ENCODE measurements at regions not wholly inside any gene's neighbourhood (a gene's known extent, or its start where the extent isn't known, plus 50 kb on each side); places are given as distances from the start of the nearest gene placed in this dataset.
A peak's percentile ranks its signal among the peaks of the same experiment; 100 is the strongest.

GRCh38 chr10:110355141-110355831 is 50.6 kb upstream of the SMNDC1 start:
- H3K27me3 ChIP-seq: no peaks in the 10 kb centered on the region
- TF ChIP-seq Cebpa-rat (IDR thresholded peaks at IDR 0.05): no peak
- peak overlapping the region; percentile 81; the same call in 1 of the 2 replicates for H3K4me2 ChIP-seq
- H3K27ac ChIP-seq: no peak overlapping the region
- peaks cover 42% of the 10 kb centered on the region for H3K4me1 ChIP-seq
- no peak overlapping the region for H3K9ac ChIP-seq
- H3K9me3 ChIP-seq: no peaks in the 10 kb centered on the region
- no peak overlapping the region for H3K4me3 ChIP-seq
- H3K36me3 ChIP-seq: no peaks in the 10 kb centered on the region
- H4K20me1 ChIP-seq: no peaks in the 10 kb centered on the region

GRCh38 chr10:110355922-110356627 is 51.4 kb upstream of the SMNDC1 start:
- no peak overlapping the region for H3K27ac ChIP-seq
- TF ChIP-seq Cebpa-rat (IDR thresholded peaks at IDR 0.05): no peak
- H3K4me3 ChIP-seq: no peak overlapping the region

GRCh38 chr10:110356628-110357245 is 52.0 kb upstream of the SMNDC1 start:
- Histone ChIP-seq H3K9me3 (no peaks in the 10 kb centered on the region), H3K4me1 (peaks cover 42% of the 10 kb centered on the region), H3K27ac (no peak overlapping the region), H3K4me3 (no peak overlapping the region), H3K27me3 (no peaks in the 10 kb centered on the region), H3K4me2 (peak overlapping the region; percentile 81), H3K36me3 (no peaks in the 10 kb centered on the region), H4K20me1 (no peaks in the 10 kb centered on the region), H3K9ac (no peak overlapping the region; the same call in 1 of the 2 replicates)
- TF ChIP-seq Cebpa-rat (IDR thresholded peaks at IDR 0.05): no peak

More at GRCh38 chr10:110355922-110356627, 51.4 kb upstream of the SMNDC1 start:
- H4K20me1 ChIP-seq: no peaks in the 10 kb centered on the region
- H3K4me1 ChIP-seq: peaks cover 42% of the 10 kb centered on the region
- H3K9ac ChIP-seq: no peak overlapping the region
- H3K4me2 ChIP-seq: peak overlapping the region; percentile 81
- no peaks in the 10 kb centered on the region for H3K36me3 ChIP-seq
- no peaks in the 10 kb centered on the region for H3K9me3 ChIP-seq
- H3K27me3 ChIP-seq: no peaks in the 10 kb centered on the region

GRCh38 chr10:110357252-110357780 is 52.6 kb upstream of the SMNDC1 start:
- no peaks in the 10 kb centered on the region for H3K27me3 ChIP-seq
- no peaks in the 10 kb centered on the region for H3K36me3 ChIP-seq
- H4K20me1 ChIP-seq: no peaks in the 10 kb centered on the region
- H3K4me3 ChIP-seq: no peak overlapping the region
- peak overlapping the region; percentile 4 for H3K27ac ChIP-seq
- peaks cover 42% of the 10 kb centered on the region for H3K4me1 ChIP-seq
- peak overlapping the region; percentile 81 for H3K4me2 ChIP-seq
- H3K9ac ChIP-seq: no peak overlapping the region; the same call in 1 of the 2 replicates
- H3K9me3 ChIP-seq: no peaks in the 10 kb centered on the region
- no peak for TF ChIP-seq Cebpa-rat (IDR thresholded peaks at IDR 0.05)

GRCh38 chr10:110357871-110358270 is 53.2 kb upstream of the SMNDC1 start:
- Histone ChIP-seq H3K27me3 (no peaks in the 10 kb centered on the region), H3K4me2 (peak overlapping the region; percentile 81), H3K27ac (peak overlapping the region; percentile 4; the same call in 1 of the 2 replicates), H3K9ac (no peak overlapping the region), H3K4me1 (peaks cover 42% of the 10 kb centered on the region), H4K20me1 (no peaks in the 10 kb centered on the region), H3K36me3 (no peaks in the 10 kb centered on the region), H3K9me3 (no peaks in the 10 kb centered on the region), H3K4me3 (no peak overlapping the region)
- no peak for TF ChIP-seq Cebpa-rat (IDR thresholded peaks at IDR 0.05)

GRCh38 chr10:110358278-110358677 is 53.6 kb upstream of the SMNDC1 start:
- Histone ChIP-seq H3K27ac (peak overlapping the region; percentile 4; the same call in 1 of the 2 replicates), H3K27me3 (no peaks in the 10 kb centered on the region), H3K4me2 (peak overlapping the region; percentile 81; the same call in 1 of the 2 replicates), H3K9me3 (no peaks in the 10 kb centered on the region), H3K9ac (no peak overlapping the region), H3K4me3 (no peak overlapping the region), H3K4me1 (peaks cover 42% of the 10 kb centered on the region), H3K36me3 (no peaks in the 10 kb centered on the region), H4K20me1 (no peaks in the 10 kb centered on the region)
- TF ChIP-seq Cebpa-rat (IDR thresholded peaks at IDR 0.05): no peak

- Histone ChIP-seq H4K20me1 (no peaks in the 10 kb centered on the region), H3K36me3 (no peaks in the 10 kb centered on the region), H3K9ac (no peak overlapping the region), H3K4me3 (no peak overlapping the region), H3K27ac (no peak overlapping the region), H3K4me2 (no peak overlapping the region; the same call in 1 of the 2 replicates), H3K4me1 (peaks cover 42% of the 10 kb centered on the region), H3K27me3 (no peaks in the 10 kb centered on the region), H3K9me3 (no peaks in the 10 kb centered on the region)
- TF ChIP-seq Cebpa-rat (IDR thresholded peaks at IDR 0.05): no peak
Observed at GRCh38 chr10:110358869-110359629, 54.3 kb upstream of the SMNDC1 start.

- no peak overlapping the region for H3K27ac ChIP-seq
- TF ChIP-seq Cebpa-rat (IDR thresholded peaks at IDR 0.05): no peak
- H3K36me3 ChIP-seq: no peaks in the 10 kb centered on the region
- no peak overlapping the region for H3K4me2 ChIP-seq
- H3K4me3 ChIP-seq: no peak overlapping the region
- no peaks in the 10 kb centered on the region for H3K9me3 ChIP-seq
- H3K9ac ChIP-seq: no peak overlapping the region
- no peaks in the 10 kb centered on the region for H4K20me1 ChIP-seq
- H3K4me1 ChIP-seq: peaks cover 26% of the 10 kb centered on the region
- H3K27me3 ChIP-seq: no peaks in the 10 kb centered on the region
Observed at GRCh38 chr10:110360857-110361474, 56.2 kb upstream of the SMNDC1 start.

Data from BLaER1 (cell line).